ENCODE measurements at regions not wholly inside any gene's neighbourhood (a gene's known extent, or its start where the extent isn't known, plus 50 kb on each side); places are given as distances from the start of the nearest gene placed in this dataset.

DNA sequence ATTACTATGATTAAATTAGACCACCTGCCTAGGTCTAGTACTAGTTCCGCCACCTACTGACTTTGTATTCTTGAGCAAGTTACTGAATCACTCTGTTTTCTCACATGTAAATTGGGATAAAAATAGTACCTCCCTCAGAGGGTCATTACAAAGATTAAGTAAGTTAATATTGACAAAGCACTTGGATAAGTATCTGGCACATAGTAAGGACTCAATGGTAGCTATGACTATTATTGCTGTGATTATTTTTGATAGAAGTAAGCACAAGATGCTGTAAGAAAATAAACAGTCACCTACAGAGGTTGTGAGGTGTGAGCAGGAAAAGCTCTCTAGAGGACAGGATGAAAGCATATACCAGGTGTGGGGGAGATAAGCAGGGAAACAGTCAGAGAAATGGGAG, 173.1 kb upstream of the PAPPA start:
- no peaks in the 10 kb centered on the region for H3K36me3 ChIP-seq (replicated peaks; ENCODE audit: insufficient read depth, low read length)
- H3K9me3 ChIP-seq (replicated peaks; ENCODE audit: insufficient read depth, low read length) = no peaks in the 10 kb centered on the region
- no peak overlapping the region for H2AFZ ChIP-seq (ENCODE audit: low read length)
- H3K9ac ChIP-seq (ENCODE audit: low read length) = no peak overlapping the region
- H3K79me2 ChIP-seq (ENCODE audit: low read length) = no peaks in the 10 kb centered on the region
- no peak for DNase-seq
- no peaks in the 10 kb centered on the region for H3F3A ChIP-seq (ENCODE audit: insufficient read depth, low read length)
- TF ChIP-seq EZH2phosphoT487 (IDR thresholded peaks at IDR 0.05; ENCODE audit: low read length) (no peak), EZH2 (optimal IDR thresholded peaks at IDR 0.05; ENCODE audit: low read depth, low read length) (no peak)
- TF ChIP-seq, protein P1, sequence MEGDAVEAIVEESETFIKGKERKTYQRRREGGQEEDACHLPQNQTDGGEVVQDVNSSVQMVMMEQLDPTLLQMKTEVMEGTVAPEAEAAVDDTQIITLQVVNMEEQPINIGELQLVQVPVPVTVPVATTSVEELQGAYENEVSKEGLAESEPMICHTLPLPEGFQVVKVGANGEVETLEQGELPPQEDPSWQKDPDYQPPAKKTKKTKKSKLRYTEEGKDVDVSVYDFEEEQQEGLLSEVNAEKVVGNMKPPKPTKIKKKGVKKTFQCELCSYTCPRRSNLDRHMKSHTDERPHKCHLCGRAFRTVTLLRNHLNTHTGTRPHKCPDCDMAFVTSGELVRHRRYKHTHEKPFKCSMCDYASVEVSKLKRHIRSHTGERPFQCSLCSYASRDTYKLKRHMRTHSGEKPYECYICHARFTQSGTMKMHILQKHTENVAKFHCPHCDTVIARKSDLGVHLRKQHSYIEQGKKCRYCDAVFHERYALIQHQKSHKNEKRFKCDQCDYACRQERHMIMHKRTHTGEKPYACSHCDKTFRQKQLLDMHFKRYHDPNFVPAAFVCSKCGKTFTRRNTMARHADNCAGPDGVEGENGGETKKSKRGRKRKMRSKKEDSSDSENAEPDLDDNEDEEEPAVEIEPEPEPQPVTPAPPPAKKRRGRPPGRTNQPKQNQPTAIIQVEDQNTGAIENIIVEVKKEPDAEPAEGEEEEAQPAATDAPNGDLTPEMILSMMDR (IDR thresholded peaks at IDR 0.05; ENCODE audit: low read length) = no peak
- no peaks in the 10 kb centered on the region for H3K27me3 ChIP-seq (replicated peaks; ENCODE audit: insufficient read depth, low read length)
- no peak overlapping the region for H3K4me3 ChIP-seq (ENCODE audit: low read length)
- H3K27ac ChIP-seq (ENCODE audit: low read length) = no peak overlapping the region
- no peaks in the 10 kb centered on the region for H3K4me1 ChIP-seq (ENCODE audit: low read length)
- H3K9me2 ChIP-seq (replicated peaks; ENCODE audit: insufficient read depth, low read length) = no peaks in the 10 kb centered on the region
- H3K4me2 ChIP-seq (ENCODE audit: low read depth, low read length) = no peak overlapping the region
- no peaks in the 10 kb centered on the region for H4K20me1 ChIP-seq (ENCODE audit: insufficient read depth, low read length)

DNA sequence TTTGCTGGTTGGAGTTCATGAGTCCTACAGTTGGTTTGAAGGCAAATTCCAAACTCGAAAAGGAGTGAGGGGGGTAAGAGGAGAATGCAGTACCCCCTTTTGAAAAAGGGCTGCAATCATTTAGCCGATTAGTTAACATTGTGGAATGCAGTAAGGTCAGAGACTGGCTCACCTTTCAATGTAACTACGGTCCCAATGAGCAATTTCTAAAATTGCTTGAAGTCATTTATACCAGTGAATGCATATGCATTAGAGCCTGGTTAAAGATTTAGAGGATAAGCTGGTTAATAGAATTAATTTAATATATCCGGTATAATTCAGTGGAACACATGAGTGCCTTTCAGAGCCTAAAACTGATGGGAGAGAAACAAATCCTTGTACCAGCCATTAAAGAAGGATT, 172.6 kb upstream of the PAPPA start:
- Histone ChIP-seq H3K4me3 (ENCODE audit: low read length) (no peak overlapping the region), H3K9me2 (replicated peaks; ENCODE audit: insufficient read depth, low read length) (no peaks in the 10 kb centered on the region), H3K4me2 (ENCODE audit: low read depth, low read length) (no peak overlapping the region), H2AFZ (ENCODE audit: low read length) (no peak overlapping the region), H3K27ac (ENCODE audit: low read length) (no peak overlapping the region), H3K27me3 (replicated peaks; ENCODE audit: insufficient read depth, low read length) (no peaks in the 10 kb centered on the region), H3K79me2 (ENCODE audit: low read length) (no peaks in the 10 kb centered on the region), H3K4me1 (ENCODE audit: low read length) (no peaks in the 10 kb centered on the region), H3K9me3 (replicated peaks; ENCODE audit: insufficient read depth, low read length) (no peaks in the 10 kb centered on the region), H4K20me1 (ENCODE audit: insufficient read depth, low read length) (no peaks in the 10 kb centered on the region), H3K9ac (ENCODE audit: low read length) (no peak overlapping the region), H3F3A (ENCODE audit: insufficient read depth, low read length) (no peaks in the 10 kb centered on the region), H3K36me3 (replicated peaks; ENCODE audit: insufficient read depth, low read length) (no peaks in the 10 kb centered on the region)
- DNase-seq = no peak
- TF ChIP-seq EZH2phosphoT487 (IDR thresholded peaks at IDR 0.05; ENCODE audit: low read length) (no peak), EZH2 (optimal IDR thresholded peaks at IDR 0.05; ENCODE audit: low read depth, low read length) (no peak)
- TF ChIP-seq, protein P1 (IDR thresholded peaks at IDR 0.05; ENCODE audit: low read length) = no peak

DNA sequence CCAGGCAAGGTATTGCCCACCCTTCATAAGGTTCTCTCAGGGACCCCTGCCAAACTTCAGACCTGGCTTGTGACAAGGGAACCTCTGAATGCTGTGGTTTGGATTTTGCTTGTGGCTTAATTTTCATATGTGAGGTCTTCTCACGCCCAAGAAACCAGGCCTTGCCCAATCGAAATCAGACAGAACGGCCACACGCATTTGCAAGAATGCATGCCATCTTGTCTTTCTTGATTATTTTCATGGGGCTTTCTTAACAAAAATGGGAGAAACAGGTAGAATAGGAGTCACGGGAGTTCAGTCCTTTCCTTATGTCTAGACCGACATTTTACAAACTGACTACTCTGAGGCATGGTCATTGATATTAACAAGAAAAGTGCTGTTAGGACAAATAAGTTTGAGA, 170.2 kb upstream of the PAPPA start:
- H4K20me1 ChIP-seq (ENCODE audit: insufficient read depth, low read length) = no peaks in the 10 kb centered on the region
- H3K36me3 ChIP-seq (replicated peaks; ENCODE audit: insufficient read depth, low read length) = no peaks in the 10 kb centered on the region
- H3K4me1 ChIP-seq (ENCODE audit: low read length) = no peaks in the 10 kb centered on the region
- TF ChIP-seq EZH2phosphoT487 (IDR thresholded peaks at IDR 0.05; ENCODE audit: low read length) (no peak), EZH2 (optimal IDR thresholded peaks at IDR 0.05; ENCODE audit: low read depth, low read length) (no peak)
- TF ChIP-seq, protein P1 (IDR thresholded peaks at IDR 0.05; ENCODE audit: low read length) = no peak
- H3K9me3 ChIP-seq (replicated peaks; ENCODE audit: insufficient read depth, low read length) = no peaks in the 10 kb centered on the region
- H3K79me2 ChIP-seq (ENCODE audit: low read length) = no peaks in the 10 kb centered on the region
- H3F3A ChIP-seq (ENCODE audit: insufficient read depth, low read length) = no peaks in the 10 kb centered on the region
- no peak for DNase-seq
- H3K9ac ChIP-seq (ENCODE audit: low read length) = no peak overlapping the region
- no peak overlapping the region for H2AFZ ChIP-seq (ENCODE audit: low read length)
- H3K27ac ChIP-seq (ENCODE audit: low read length) = no peak overlapping the region
- no peak overlapping the region for H3K4me3 ChIP-seq (ENCODE audit: low read length)
- H3K9me2 ChIP-seq (replicated peaks; ENCODE audit: insufficient read depth, low read length) = no peaks in the 10 kb centered on the region
- no peaks in the 10 kb centered on the region for H3K27me3 ChIP-seq (replicated peaks; ENCODE audit: insufficient read depth, low read length)
- no peak overlapping the region for H3K4me2 ChIP-seq (ENCODE audit: low read depth, low read length)
